NOMO-1 treated with dmso at 0.1 percent for 144 hours (cell line): ENCODE measurements at regions not wholly inside any gene's neighbourhood (a gene's known extent, or its start where the extent isn't known, plus 50 kb on each side); places are given as distances from the start of the nearest gene placed in this dataset.
"Not testable (repeated sequence)": the region's sequence is repeated elsewhere in the genome, so short reads cannot be mapped to it uniquely, and the experiment has no call there.

Experiments used
- DNase-seq: peaks from one replicate; lab custom pipeline; 2025; ENCODE audit not compliant: unreplicated experiment; lab: John Stamatoyannopoulos, UW

DNA sequence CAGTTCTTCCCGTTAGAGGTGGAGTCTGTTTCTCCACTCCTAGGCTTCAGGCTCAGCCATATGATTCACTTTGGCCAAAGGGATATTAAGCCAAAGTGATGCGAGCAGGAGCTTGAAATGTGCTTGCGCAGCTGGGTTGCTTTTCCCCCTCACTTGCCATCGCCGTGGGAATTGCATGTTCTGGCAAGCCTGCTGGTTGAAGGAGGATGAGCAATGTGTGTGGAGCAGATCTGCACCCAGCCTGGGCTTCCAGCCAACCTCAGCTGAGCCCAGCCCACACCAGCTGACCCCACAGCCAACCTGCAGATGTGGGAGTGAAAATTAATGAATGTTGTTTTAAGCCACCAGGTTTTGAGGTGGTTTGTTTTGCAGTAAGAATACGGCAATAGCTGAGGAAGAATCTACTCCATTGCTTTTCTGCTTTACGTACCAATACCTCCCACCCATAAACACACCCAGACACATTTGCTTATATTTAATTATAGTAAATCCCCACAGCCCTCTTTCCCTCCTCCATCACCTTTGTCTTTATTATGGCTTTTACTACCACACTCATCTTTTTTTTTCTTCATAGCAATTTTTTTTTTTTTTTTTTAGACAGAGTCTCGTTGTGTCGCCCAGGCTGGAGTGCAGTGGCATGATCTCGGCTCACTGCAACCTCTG, 132.8 kb upstream of the FUNDC1 start:
- no peak for DNase-seq

- DNase-seq, result no peak
These were observed 132.2 kb upstream of the FUNDC1 start for GRCh38 chrX:44674906-44675305.

DNA sequence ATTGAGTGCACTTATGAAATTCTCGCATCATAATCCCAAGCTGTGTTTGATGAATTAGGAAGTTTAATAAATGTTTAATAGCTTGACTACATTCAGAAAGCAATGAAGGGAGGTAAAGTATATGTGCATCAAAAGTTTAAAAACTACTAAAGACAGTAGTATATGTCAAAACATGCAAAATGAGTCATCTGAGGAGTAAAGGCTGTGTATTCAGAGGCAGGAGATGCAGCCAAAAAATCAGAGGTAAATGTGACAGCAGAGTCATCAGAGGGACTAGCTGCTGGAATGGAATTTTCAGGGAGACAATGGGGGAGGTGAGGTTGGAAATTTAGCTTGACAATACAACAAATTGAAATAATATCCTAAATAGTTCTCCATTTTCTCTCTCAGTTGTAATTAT, 127.0 kb upstream of the FUNDC1 start:
- no peak for DNase-seq

DNA sequence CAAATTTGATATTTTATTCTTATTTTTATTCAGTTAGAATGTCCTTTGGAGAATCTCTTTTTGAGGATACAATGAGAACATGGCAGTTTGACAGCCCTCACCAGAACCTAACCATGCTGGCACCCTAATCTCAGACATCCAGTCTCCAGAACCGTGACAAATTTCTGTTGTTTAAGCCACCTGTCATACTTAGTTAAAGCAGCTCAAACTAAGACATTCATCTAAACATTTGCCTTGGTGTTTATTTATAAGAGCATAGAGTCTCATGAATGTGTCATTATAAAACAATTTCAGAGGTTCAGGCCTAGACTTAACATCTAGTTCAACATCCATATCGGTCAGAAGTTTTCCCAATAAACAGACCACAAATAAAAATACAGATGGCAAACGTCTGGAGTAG, 125.1 kb upstream of the FUNDC1 start:
- DNase-seq, result no peak

DNA sequence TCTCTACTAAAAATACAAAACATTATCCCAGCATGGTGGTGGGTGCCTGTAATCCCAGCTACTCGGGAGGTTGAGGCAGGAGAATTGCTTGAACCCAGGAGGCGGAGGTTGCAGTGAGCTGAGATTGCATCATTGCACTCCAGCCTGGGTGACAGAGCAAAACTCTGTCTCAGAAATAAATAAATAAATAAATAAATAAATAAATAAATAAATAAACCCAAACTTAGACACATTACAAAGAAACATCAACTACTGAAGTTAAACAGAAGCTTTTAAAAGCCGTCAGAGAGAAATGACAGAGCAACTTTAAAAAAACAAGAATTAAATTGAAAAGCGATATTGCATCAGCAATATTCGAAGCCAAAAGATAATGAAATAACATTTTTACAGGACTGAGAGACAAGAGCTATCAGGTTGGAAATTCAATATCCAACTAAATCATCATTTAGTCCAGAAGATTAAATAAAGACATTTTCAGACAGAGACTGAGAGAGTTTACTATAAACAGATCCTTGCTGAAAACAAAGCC, 115.1 kb upstream of the FUNDC1 start:
- DNase-seq, result not testable (repeated sequence)

GRCh38 chrX:44651358-44651757, 108.7 kb upstream of the FUNDC1 start:
- no peak for DNase-seq

- DNase-seq, result no peak
These were observed 101.1 kb upstream of the FUNDC1 start for GRCh38 chrX:44643723-44644122.

GRCh38 chrX:44637282-44637681, 94.6 kb upstream of the FUNDC1 start:
- no peak for DNase-seq

- peak; percentile 24 for DNase-seq
These were observed 78.4 kb upstream of the FUNDC1 start for GRCh38 chrX:44621078-44621477.

DNA sequence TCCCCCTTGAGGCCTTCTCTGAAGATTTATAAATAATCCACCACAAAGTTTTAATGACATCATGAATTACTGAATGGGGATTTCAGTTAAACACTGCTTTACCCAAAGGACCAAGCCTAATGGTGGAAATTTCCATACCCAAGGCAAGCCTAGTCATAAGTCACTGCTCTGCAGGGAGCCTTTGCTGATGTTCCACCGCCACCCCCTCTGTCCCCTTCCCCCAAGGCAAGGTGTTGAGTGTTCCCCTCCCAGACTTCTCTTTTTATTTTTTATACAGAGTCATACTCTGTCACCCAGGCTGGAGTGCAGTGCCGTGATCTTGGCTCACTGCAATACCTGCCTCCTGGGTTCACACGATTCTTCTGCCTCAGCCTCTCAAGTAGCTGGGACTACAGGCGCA, 76.4 kb upstream of the FUNDC1 start:
- DNase-seq, result no peak

GRCh38 chrX:44596277-44596676, 53.6 kb upstream of the FUNDC1 start:
- peak; percentile 60 for DNase-seq
